ENCODE measurements at regions not wholly inside any gene's neighbourhood (a gene's known extent, or its start where the extent isn't known, plus 50 kb on each side); places are given as distances from the start of the nearest gene placed in this dataset. TPM values are rescaled to one million over a fixed set of nuclear protein-coding genes. Genes with fewer than 3 reads are reported as not detected.
A peak's percentile ranks its signal among the peaks of the same experiment; 100 is the strongest.

- Histone ChIP-seq H3K4me3 (no peak overlapping the region), H3K36me3 (ENCODE audit: insufficient read depth) (no peaks in the 10 kb centered on the region), H3K4me1 (ENCODE audit: insufficient read depth) (no peaks in the 10 kb centered on the region), H3K27ac (ENCODE audit: low read depth) (no peak overlapping the region), H3F3A (replicated peaks; ENCODE audit: low read depth) (no peaks in the 10 kb centered on the region), H4K20me1 (replicated peaks; ENCODE audit: insufficient read depth) (no peaks in the 10 kb centered on the region), H3K9me2 (ENCODE audit: insufficient read depth) (no peaks in the 10 kb centered on the region), H3K27me3 (ENCODE audit: insufficient read depth) (no peaks in the 10 kb centered on the region), H3K79me2 (replicated peaks; ENCODE audit: insufficient read depth) (no peaks in the 10 kb centered on the region), H2AFZ (no peak overlapping the region), H3K4me2 (no peak overlapping the region)
- no peaks in the 10 kb centered on the region for H3K9me3 Mint-ChIP-seq
- H3K27ac Mint-ChIP-seq = no peak overlapping the region
- H3K27me3 Mint-ChIP-seq (ENCODE audit: insufficient read depth, low read depth, poor library complexity) = peaks cover 8% of the 10 kb centered on the region
- TF ChIP-seq CTCF (conservative IDR thresholded peaks at IDR 0.05; ENCODE audit: low read depth in 2 of 2) (peak; percentile 79 to 90), EZH2 (IDR thresholded peaks at IDR 0.05; ENCODE audit: low read depth, unreplicated experiment) (no peak)
- peak; percentile 77 for DNase-seq (ENCODE audit: low spot score)
- H3K4me1 Mint-ChIP-seq = peaks cover 2% of the 10 kb centered on the region; the same call in 1 of the 3 replicates
- ATAC-seq = peak; percentile 69
- no peak overlapping the region for H3K4me3 Mint-ChIP-seq
- no peaks in the 10 kb centered on the region for H3K36me3 Mint-ChIP-seq (ENCODE audit: low read depth)
Measured at GRCh38 chr19:34120846-34121639, 51.3 kb upstream of the LSM14A start.

Small RNA genes lying in the stretch of these regions (small RNA-seq; reads per million reads assigned to genes)
- gene RN7SL150P (ENCODE audit: low replicate concordance) = not detected
- gene RPS4XP23 (ENCODE audit: low replicate concordance) = not detected

Data from GM23338 (cell line).